ENCODE measurements at regions not wholly inside any gene's neighbourhood (a gene's known extent, or its start where the extent isn't known, plus 50 kb on each side); places are given as distances from the start of the nearest gene placed in this dataset.
"Not testable (repeated sequence)": the region's sequence is repeated elsewhere in the genome, so short reads cannot be mapped to it uniquely, and the experiment has no call there.

DNA sequence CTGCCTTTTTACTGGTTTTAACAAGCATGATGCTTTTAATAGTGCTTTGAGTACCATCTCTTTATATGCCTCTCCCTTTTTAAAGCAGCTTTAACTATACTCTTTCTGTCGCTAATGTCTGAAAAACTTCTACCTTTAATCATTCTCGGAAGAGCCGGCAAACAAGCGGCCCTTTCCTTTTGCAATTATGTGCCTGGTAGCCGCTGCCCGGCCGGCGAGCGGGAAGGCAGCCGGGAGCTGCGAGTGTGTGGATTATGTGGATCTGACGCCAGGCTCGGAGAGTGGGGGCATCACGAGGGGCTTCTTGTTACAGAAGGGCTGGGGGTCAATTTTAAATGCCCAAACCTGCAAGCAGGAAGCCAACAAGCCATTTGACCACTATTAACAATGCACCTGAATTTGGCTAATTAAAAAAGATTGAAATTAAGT, 120.9 kb downstream of the BUB3 start:
- DNase-seq (ENCODE audit: low spot score, unreplicated experiment) = no peak
- H3K4me1 Mint-ChIP-seq (ENCODE audit: low read depth) = peaks cover 11% of the 10 kb centered on the region
- peaks cover 4% of the 10 kb centered on the region for H3K9me3 Mint-ChIP-seq (ENCODE audit: low read depth)
- H3K4me3 Mint-ChIP-seq (ENCODE audit: low read depth) = peak overlapping the region; percentile 45
- peaks cover 1% of the 10 kb centered on the region for H3K36me3 Mint-ChIP-seq (ENCODE audit: insufficient read depth)
- H3K27ac Mint-ChIP-seq = no peak overlapping the region
- TF ChIP-seq, protein P1, sequence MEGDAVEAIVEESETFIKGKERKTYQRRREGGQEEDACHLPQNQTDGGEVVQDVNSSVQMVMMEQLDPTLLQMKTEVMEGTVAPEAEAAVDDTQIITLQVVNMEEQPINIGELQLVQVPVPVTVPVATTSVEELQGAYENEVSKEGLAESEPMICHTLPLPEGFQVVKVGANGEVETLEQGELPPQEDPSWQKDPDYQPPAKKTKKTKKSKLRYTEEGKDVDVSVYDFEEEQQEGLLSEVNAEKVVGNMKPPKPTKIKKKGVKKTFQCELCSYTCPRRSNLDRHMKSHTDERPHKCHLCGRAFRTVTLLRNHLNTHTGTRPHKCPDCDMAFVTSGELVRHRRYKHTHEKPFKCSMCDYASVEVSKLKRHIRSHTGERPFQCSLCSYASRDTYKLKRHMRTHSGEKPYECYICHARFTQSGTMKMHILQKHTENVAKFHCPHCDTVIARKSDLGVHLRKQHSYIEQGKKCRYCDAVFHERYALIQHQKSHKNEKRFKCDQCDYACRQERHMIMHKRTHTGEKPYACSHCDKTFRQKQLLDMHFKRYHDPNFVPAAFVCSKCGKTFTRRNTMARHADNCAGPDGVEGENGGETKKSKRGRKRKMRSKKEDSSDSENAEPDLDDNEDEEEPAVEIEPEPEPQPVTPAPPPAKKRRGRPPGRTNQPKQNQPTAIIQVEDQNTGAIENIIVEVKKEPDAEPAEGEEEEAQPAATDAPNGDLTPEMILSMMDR (IDR thresholded peaks at IDR 0.05; ENCODE audit: unreplicated experiment) = no peak
- peaks cover 17% of the 10 kb centered on the region for H3K27me3 Mint-ChIP-seq

DNA sequence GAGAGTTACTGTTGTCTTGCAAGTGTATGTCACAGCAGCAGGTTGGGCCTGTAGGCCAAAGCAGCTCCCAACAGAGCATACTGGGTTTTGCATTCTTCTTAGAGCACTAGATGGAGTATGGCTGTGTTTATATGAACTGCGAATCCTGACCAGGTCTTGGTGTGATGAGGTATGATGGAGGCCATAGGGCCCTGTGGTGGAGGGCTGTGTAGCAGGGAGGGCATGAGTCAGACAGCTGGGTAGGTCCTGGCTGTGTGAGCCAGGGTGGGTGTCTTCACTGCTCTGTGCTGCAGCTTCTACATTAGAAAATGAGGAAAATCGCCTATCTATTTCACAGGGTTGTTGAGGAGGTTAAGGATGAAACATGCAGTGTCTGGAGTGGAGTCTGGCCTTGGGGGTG, 124.2 kb downstream of the BUB3 start:
- peaks cover 3% of the 10 kb centered on the region for H3K36me3 Mint-ChIP-seq (ENCODE audit: insufficient read depth)
- H3K27me3 Mint-ChIP-seq = peaks cover 13% of the 10 kb centered on the region
- DNase-seq (ENCODE audit: low spot score, unreplicated experiment) = no peak
- TF ChIP-seq, protein P1 (IDR thresholded peaks at IDR 0.05; ENCODE audit: unreplicated experiment) = no peak
- H3K4me3 Mint-ChIP-seq (ENCODE audit: low read depth) = no peak overlapping the region
- H3K27ac Mint-ChIP-seq = no peak overlapping the region
- H3K9me3 Mint-ChIP-seq (ENCODE audit: low read depth) = peaks cover 4% of the 10 kb centered on the region
- H3K4me1 Mint-ChIP-seq (ENCODE audit: low read depth) = peaks cover 11% of the 10 kb centered on the region

- H3K27me3 Mint-ChIP-seq; H3K9me3 Mint-ChIP-seq (ENCODE audit: low read depth); H3K27ac Mint-ChIP-seq; H3K4me1 Mint-ChIP-seq (ENCODE audit: low read depth); DNase-seq (ENCODE audit: low spot score, unreplicated experiment); H3K36me3 Mint-ChIP-seq (ENCODE audit: insufficient read depth); H3K4me3 Mint-ChIP-seq (ENCODE audit: low read depth): not testable (repeated sequence)
Observed at GRCh38 chr10:123283371-123283770, 129.2 kb downstream of the BUB3 start.

DNA sequence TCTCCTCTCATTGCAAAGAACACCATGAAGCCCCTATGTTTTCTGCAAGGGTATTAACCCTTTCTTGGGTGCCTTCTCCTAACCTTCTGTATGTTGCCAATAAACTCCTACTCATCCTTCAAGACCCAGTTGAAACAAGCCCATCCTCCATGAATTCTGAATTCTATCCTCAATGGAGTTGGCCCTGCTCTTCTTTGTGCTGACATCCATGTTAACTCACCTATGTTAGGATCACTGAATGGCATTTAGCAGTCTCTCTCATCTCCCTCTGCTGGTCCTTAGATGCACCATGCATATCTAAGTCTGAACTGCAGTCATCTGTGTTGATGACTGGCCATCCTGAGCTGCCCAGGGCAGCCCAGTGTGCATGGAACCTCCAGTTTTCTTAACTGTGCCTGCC, 129.8 kb downstream of the BUB3 start:
- Mint-ChIP-seq H3K36me3 (ENCODE audit: insufficient read depth) (peaks cover 4% of the 10 kb centered on the region), H3K27me3 (peaks cover 3% of the 10 kb centered on the region), H3K4me1 (ENCODE audit: low read depth) (no peaks in the 10 kb centered on the region), H3K9me3 (ENCODE audit: low read depth) (peaks cover 3% of the 10 kb centered on the region), H3K4me3 (ENCODE audit: low read depth) (no peak overlapping the region), H3K27ac (peak overlapping the region; percentile 4)
- no peak for DNase-seq (ENCODE audit: low spot score, unreplicated experiment)
- TF ChIP-seq, protein P1 (IDR thresholded peaks at IDR 0.05; ENCODE audit: unreplicated experiment) = peak; percentile 14

DNA sequence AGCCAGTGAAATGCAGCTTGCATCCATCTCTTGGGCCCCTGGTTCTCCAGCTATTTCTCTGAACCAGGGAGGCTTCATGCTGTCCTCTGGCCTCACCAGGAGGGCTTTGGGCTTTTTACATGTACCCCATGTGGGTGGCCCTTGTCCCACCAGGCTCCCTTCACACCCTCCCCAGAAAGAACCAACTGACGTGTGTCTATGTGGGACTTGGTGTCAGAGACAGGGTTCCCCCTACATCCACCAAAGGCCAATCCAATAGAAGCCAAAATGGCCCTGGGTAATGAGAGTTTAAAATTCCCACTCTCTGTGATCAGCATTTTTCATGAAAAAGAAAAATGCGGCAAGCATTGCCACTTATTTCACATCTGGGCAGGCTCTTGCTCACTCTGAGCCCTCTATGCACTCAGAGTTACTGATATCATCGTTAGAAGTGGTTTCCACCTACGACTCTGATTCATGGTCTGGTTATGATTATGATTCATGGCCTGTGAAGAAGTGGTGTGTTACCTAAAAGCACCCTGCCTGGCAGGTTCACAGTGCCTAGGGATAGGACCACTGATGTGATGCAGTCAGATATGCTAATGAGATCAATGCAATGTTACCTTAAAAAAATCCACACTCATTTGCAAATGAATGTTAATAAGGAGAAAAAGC, 133.5 kb downstream of the BUB3 start:
- TF ChIP-seq, protein P1 (IDR thresholded peaks at IDR 0.05; ENCODE audit: unreplicated experiment) = no peak
- H3K9me3 Mint-ChIP-seq (ENCODE audit: low read depth) = peaks cover 3% of the 10 kb centered on the region
- peaks cover 3% of the 10 kb centered on the region for H3K36me3 Mint-ChIP-seq (ENCODE audit: insufficient read depth)
- H3K4me1 Mint-ChIP-seq (ENCODE audit: low read depth) = no peaks in the 10 kb centered on the region
- DNase-seq (ENCODE audit: low spot score, unreplicated experiment) = no peak
- H3K27me3 Mint-ChIP-seq = no peaks in the 10 kb centered on the region
- H3K27ac Mint-ChIP-seq = no peak overlapping the region
- no peak overlapping the region for H3K4me3 Mint-ChIP-seq (ENCODE audit: low read depth)

GRCh38 chr10:123289432-123289831, 135.2 kb downstream of the BUB3 start:
- no peak for DNase-seq (ENCODE audit: low spot score, unreplicated experiment)
- no peak overlapping the region for H3K27ac Mint-ChIP-seq
- no peaks in the 10 kb centered on the region for H3K4me1 Mint-ChIP-seq (ENCODE audit: low read depth)
- no peaks in the 10 kb centered on the region for H3K27me3 Mint-ChIP-seq
- no peaks in the 10 kb centered on the region for H3K36me3 Mint-ChIP-seq (ENCODE audit: insufficient read depth)
- no peaks in the 10 kb centered on the region for H3K9me3 Mint-ChIP-seq (ENCODE audit: low read depth)
- TF ChIP-seq, protein P1 (IDR thresholded peaks at IDR 0.05; ENCODE audit: unreplicated experiment) = no peak
- H3K4me3 Mint-ChIP-seq (ENCODE audit: low read depth) = no peak overlapping the region

Measured in progenitor cell of endocrine pancreas (in vitro differentiated cells).